ENCODE measurements at regions not wholly inside any gene's neighbourhood (a gene's known extent, or its start where the extent isn't known, plus 50 kb on each side); places are given as distances from the start of the nearest gene placed in this dataset.
"Not testable (repeated sequence)": the region's sequence is repeated elsewhere in the genome, so short reads cannot be mapped to it uniquely, and the experiment has no call there.

- Histone ChIP-seq H3K9me3 (ENCODE audit: insufficient read depth, low read depth, low read length) (no peaks in the 10 kb centered on the region), H3K23ac (ENCODE audit: low read length) (no peak overlapping the region), H3K4me3 (ENCODE audit: low read depth, low read length) (no peak overlapping the region), H3K79me1 (ENCODE audit: low read length) (no peaks in the 10 kb centered on the region), H4K12ac (ENCODE audit: low read depth, low read length) (no peak overlapping the region), H4K91ac (ENCODE audit: low read depth, low read length) (no peak overlapping the region), H3K36me3 (ENCODE audit: control insufficient read depth in 1 of 2, insufficient read depth in 2 of 2, low read length in 2 of 2) (no peaks in the 10 kb centered on the region), H2AK5ac (ENCODE audit: low read length) (no peak overlapping the region), H3K27ac (ENCODE audit: low read depth, low read length) (no peak overlapping the region), H3K4me2 (ENCODE audit: low read length) (no peak overlapping the region), H3K18ac (ENCODE audit: low read length) (no peak overlapping the region), H3K14ac (ENCODE audit: low read length) (no peak overlapping the region), H3K4ac (ENCODE audit: low read depth, low read length) (no peak overlapping the region), H2AFZ (ENCODE audit: insufficient read depth, low read length, poor library complexity) (no peak overlapping the region), H3K4me1 (ENCODE audit: control insufficient read depth in 1 of 2, insufficient read depth in 2 of 2, low read length in 2 of 2) (no peaks in the 10 kb centered on the region), H3K27me3 (ENCODE audit: insufficient read depth, low read length) (no peaks in the 10 kb centered on the region), H4K8ac (ENCODE audit: low read depth, low read length) (no peak overlapping the region), H3K79me2 (ENCODE audit: control insufficient read depth, insufficient read depth, low read length, poor library complexity) (no peaks in the 10 kb centered on the region), H2BK120ac (ENCODE audit: insufficient read depth, low read length, poor library complexity) (no peak overlapping the region), H3K9ac (ENCODE audit: low read length) (no peak overlapping the region), H2BK12ac (ENCODE audit: low read length) (no peak overlapping the region), H2BK5ac (ENCODE audit: low read depth, low read length, poor library complexity) (no peak overlapping the region)
- no CpG with 5 or more reads among the region's 4 CpGs for WGBS (ENCODE audit: extremely low coverage, insufficient coverage, insufficient read length)
- DNase-seq = peak in 1 of 2 donors; percentile 3
Measured at GRCh38 chr5:174895360-174895759, 171.0 kb downstream of the MSX2 start.

GRCh38 chr5:174892742-174893141 lies 168.4 kb downstream of the MSX2 start:
- WGBS (ENCODE audit: extremely low coverage, insufficient coverage, insufficient read length) = no CpG with 5 or more reads among the region's 7 CpGs
- no peak overlapping the region for H2AFZ ChIP-seq (ENCODE audit: insufficient read depth, low read length, poor library complexity)
- no peak overlapping the region for H3K9ac ChIP-seq (ENCODE audit: low read length)
- H3K4me1 ChIP-seq (ENCODE audit: control insufficient read depth in 1 of 2, insufficient read depth in 2 of 2, low read length in 2 of 2) = no peaks in the 10 kb centered on the region
- H3K27ac ChIP-seq (ENCODE audit: low read depth, low read length) = no peak overlapping the region
- H3K27me3 ChIP-seq (ENCODE audit: insufficient read depth, low read length) = no peaks in the 10 kb centered on the region
- no peak overlapping the region for H3K23ac ChIP-seq (ENCODE audit: low read length)
- no peak overlapping the region for H3K4me3 ChIP-seq (ENCODE audit: low read depth, low read length)
- no peaks in the 10 kb centered on the region for H3K36me3 ChIP-seq (ENCODE audit: control insufficient read depth in 1 of 2, insufficient read depth in 2 of 2, low read length in 2 of 2)
- H4K12ac ChIP-seq (ENCODE audit: low read depth, low read length) = no peak overlapping the region
- H3K4ac ChIP-seq (ENCODE audit: low read depth, low read length) = no peak overlapping the region
- no peaks in the 10 kb centered on the region for H3K9me3 ChIP-seq (ENCODE audit: insufficient read depth, low read depth, low read length)
- H3K18ac ChIP-seq (ENCODE audit: low read length) = no peak overlapping the region
- H3K4me2 ChIP-seq (ENCODE audit: low read length) = no peak overlapping the region
- H4K91ac ChIP-seq (ENCODE audit: low read depth, low read length) = no peak overlapping the region
- no peak overlapping the region for H4K8ac ChIP-seq (ENCODE audit: low read depth, low read length)
- no peak overlapping the region for H2BK120ac ChIP-seq (ENCODE audit: insufficient read depth, low read length, poor library complexity)
- no peak overlapping the region for H3K14ac ChIP-seq (ENCODE audit: low read length)
- no peak overlapping the region for H2AK5ac ChIP-seq (ENCODE audit: low read length)
- no peak overlapping the region for H2BK5ac ChIP-seq (ENCODE audit: low read depth, low read length, poor library complexity)
- H3K79me1 ChIP-seq (ENCODE audit: low read length) = no peaks in the 10 kb centered on the region
- no peaks in the 10 kb centered on the region for H3K79me2 ChIP-seq (ENCODE audit: control insufficient read depth, insufficient read depth, low read length, poor library complexity)
- no peak for DNase-seq
- no peak overlapping the region for H2BK12ac ChIP-seq (ENCODE audit: low read length)

DNA sequence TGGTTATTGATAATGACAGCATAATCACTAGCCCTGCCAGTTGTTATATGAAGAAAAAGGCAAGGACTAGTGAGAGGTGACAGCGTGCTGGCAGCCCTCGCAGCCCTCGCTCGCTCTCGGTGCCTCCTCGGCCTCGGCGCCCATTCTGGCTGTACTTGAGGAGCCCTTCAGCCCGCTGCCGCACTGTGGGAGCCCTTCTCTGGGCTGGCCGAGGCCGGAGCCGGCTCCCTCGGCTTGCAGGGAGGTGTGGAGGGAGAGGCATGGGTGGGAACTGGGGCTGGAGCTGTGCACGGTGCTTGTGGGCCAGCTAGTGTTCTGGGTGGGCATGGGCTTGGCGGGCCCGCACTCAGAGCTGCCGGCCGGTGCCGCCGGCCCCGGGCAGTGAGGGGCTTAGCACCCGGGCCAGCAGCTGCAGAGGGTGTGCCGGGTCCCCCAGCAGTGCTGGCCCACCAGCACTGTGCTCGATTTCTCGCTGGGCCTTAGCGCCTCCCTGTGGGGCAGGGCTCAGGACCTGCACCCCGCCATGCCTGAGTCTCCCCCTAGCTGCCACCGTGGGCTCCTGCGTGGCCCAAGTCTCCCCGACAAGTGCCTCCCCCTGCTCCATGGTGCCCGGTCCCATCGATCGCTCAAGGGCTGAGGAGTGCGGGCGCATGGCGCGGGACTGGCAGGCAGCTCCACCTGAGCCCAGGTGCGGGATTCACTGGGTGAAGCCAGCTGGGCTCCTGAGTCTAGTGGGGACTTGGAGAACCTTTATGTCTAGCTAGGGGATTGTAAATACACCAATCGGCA lies 156.2 kb downstream of the MSX2 start:
- H3K79me2 ChIP-seq (ENCODE audit: control insufficient read depth, insufficient read depth, low read length, poor library complexity); H2AFZ ChIP-seq (ENCODE audit: insufficient read depth, low read length, poor library complexity); H4K8ac ChIP-seq (ENCODE audit: low read depth, low read length); DNase-seq; H2BK5ac ChIP-seq (ENCODE audit: low read depth, low read length, poor library complexity); H3K14ac ChIP-seq (ENCODE audit: low read length); H3K9ac ChIP-seq (ENCODE audit: low read length); H2BK120ac ChIP-seq (ENCODE audit: insufficient read depth, low read length, poor library complexity); H4K91ac ChIP-seq (ENCODE audit: low read depth, low read length); H3K4me1 ChIP-seq (ENCODE audit: control insufficient read depth in 1 of 2, insufficient read depth in 2 of 2, low read length in 2 of 2); H3K9me3 ChIP-seq (ENCODE audit: insufficient read depth, low read depth, low read length); H2AK5ac ChIP-seq (ENCODE audit: low read length); H3K18ac ChIP-seq (ENCODE audit: low read length); H3K79me1 ChIP-seq (ENCODE audit: low read length); H3K27me3 ChIP-seq (ENCODE audit: insufficient read depth, low read length); H3K27ac ChIP-seq (ENCODE audit: low read depth, low read length); H2BK12ac ChIP-seq (ENCODE audit: low read length); H3K36me3 ChIP-seq (ENCODE audit: control insufficient read depth in 1 of 2, insufficient read depth in 2 of 2, low read length in 2 of 2); H4K12ac ChIP-seq (ENCODE audit: low read depth, low read length); H3K4ac ChIP-seq (ENCODE audit: low read depth, low read length); H3K23ac ChIP-seq (ENCODE audit: low read length); H3K4me2 ChIP-seq (ENCODE audit: low read length); H3K4me3 ChIP-seq (ENCODE audit: low read depth, low read length): not testable (repeated sequence)
- no CpG with 5 or more reads among the region's 40 CpGs for WGBS (ENCODE audit: extremely low coverage, insufficient coverage, insufficient read length)

DNA sequence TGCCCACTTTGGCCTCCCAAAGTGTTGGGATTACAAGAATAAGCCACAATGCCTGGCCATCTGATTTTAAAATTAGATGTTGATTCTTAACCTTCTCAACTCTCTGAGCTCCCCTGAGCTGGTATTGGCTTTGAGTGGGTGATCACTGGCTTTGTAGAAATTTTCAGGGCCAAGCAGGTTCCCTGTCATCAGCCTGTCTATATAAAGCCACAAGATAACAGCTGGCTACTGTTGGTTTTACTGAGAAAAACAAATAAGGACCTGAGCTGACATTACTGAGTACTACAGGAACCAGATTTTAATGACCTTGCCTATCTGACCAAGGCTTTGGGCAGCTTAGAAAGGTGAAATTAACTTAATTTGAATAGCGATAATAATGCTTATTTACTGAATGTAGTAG lies 153.6 kb downstream of the MSX2 start:
- H4K12ac ChIP-seq (ENCODE audit: low read depth, low read length) = no peak overlapping the region
- H2BK120ac ChIP-seq (ENCODE audit: insufficient read depth, low read length, poor library complexity) = no peak overlapping the region
- no peak overlapping the region for H3K23ac ChIP-seq (ENCODE audit: low read length)
- no peaks in the 10 kb centered on the region for H3K79me1 ChIP-seq (ENCODE audit: low read length)
- H3K14ac ChIP-seq (ENCODE audit: low read length) = no peak overlapping the region
- no peaks in the 10 kb centered on the region for H3K79me2 ChIP-seq (ENCODE audit: control insufficient read depth, insufficient read depth, low read length, poor library complexity)
- no peak overlapping the region for H3K4me2 ChIP-seq (ENCODE audit: low read length)
- no peaks in the 10 kb centered on the region for H3K27me3 ChIP-seq (ENCODE audit: insufficient read depth, low read length)
- H2AK5ac ChIP-seq (ENCODE audit: low read length) = no peak overlapping the region
- no peak overlapping the region for H3K4ac ChIP-seq (ENCODE audit: low read depth, low read length)
- no peak overlapping the region for H2BK12ac ChIP-seq (ENCODE audit: low read length)
- no peak overlapping the region for H2BK5ac ChIP-seq (ENCODE audit: low read depth, low read length, poor library complexity)
- no peak for DNase-seq
- H4K8ac ChIP-seq (ENCODE audit: low read depth, low read length) = no peak overlapping the region
- H2AFZ ChIP-seq (ENCODE audit: insufficient read depth, low read length, poor library complexity) = no peak overlapping the region
- no peak overlapping the region for H3K18ac ChIP-seq (ENCODE audit: low read length)
- no CpG with 5 or more reads among the region's 1 CpG for WGBS (ENCODE audit: extremely low coverage, insufficient coverage, insufficient read length)
- no peaks in the 10 kb centered on the region for H3K36me3 ChIP-seq (ENCODE audit: control insufficient read depth in 1 of 2, insufficient read depth in 2 of 2, low read length in 2 of 2)
- no peak overlapping the region for H4K91ac ChIP-seq (ENCODE audit: low read depth, low read length)
- peaks cover 6% of the 10 kb centered on the region for H3K9me3 ChIP-seq (ENCODE audit: insufficient read depth, low read depth, low read length)
- no peak overlapping the region for H3K27ac ChIP-seq (ENCODE audit: low read depth, low read length)
- no peak overlapping the region for H3K4me3 ChIP-seq (ENCODE audit: low read depth, low read length)
- H3K4me1 ChIP-seq (ENCODE audit: control insufficient read depth in 1 of 2, insufficient read depth in 2 of 2, low read length in 2 of 2) = no peaks in the 10 kb centered on the region
- H3K9ac ChIP-seq (ENCODE audit: low read length) = no peak overlapping the region
